Kidney glomerular epithelial cell (primary cell): ENCODE measurements at regions not wholly inside any gene's neighbourhood (a gene's known extent, or its start where the extent isn't known, plus 50 kb on each side); places are given as distances from the start of the nearest gene placed in this dataset.

Experiments
- DNase-seq: peaks from one replicate; lab custom pipeline; 2025; lab: John Stamatoyannopoulos, UW

GRCh38 chr16:49023050-49023449 is 258.6 kb downstream of the CBLN1 start:
- DNase-seq, result peak; percentile 68

DNA sequence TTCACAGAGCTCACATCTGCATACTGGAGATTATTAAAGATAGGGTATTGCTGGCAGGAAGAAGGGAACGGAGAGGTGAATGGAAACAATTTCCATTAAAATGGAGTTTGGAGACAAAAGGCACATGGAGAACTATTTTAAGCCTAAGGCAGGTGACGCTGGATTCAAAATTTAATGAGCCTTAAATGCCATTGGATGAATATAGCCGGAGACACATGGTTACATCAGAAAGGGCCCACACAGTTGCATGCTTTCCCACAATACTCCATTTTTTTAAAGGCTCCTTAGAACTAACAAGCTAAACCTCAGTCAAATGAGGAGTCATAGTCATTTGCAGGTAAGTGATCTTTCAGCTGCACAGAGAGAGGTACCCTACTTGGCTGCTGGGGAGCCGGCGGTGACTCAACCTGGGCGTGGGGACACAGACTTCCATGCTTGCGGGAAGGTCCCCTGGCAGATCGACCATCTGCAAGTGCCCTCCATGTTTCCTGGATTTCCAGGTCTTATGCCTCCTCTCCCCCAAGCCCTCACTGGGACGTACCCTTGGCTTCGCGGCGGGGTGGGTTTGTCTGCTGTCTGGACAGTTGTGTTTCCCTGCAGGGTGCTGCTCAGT is 259.2 kb downstream of the CBLN1 start:
- no peak for DNase-seq

DNA sequence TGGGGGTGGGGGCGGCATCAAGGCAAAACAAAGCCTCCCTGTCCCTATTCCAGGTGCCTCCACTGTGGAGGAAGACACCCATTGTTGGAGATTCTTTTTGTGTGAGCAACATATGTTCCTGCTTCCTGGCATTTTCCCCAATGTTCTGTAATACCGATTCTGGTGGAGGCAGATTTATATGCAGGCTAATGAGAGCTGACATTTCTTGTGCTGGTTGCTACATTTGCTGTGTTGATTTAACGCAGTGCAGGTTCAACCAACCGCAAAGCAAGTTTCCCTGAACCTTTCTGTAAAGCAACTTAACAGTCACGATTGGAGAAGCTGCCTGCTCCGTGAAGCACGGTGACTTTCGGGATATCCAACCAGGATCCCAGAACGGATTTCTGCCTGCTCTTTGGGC is 260.5 kb downstream of the CBLN1 start:
- peak; percentile 76 for DNase-seq

DNA sequence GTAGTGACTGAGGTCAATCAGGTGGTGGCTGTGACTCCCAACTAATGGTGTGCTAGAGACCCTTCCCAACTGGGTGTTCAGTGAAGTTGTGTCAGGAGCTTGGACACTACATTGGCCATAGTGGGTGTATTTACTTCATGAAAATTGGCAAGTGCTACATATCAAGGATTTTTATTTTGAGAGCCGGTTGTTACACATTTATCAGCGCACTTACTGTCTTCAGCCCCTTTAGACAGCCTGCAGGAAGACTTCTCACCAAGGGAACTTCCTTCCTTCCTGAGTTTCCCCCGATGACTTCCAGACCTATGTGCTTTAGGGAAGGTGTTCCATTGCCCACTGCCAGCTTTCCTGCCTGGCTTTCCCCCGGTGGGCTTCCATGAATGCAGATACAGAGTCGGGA is 261.2 kb downstream of the CBLN1 start:
- no peak for DNase-seq

DNA sequence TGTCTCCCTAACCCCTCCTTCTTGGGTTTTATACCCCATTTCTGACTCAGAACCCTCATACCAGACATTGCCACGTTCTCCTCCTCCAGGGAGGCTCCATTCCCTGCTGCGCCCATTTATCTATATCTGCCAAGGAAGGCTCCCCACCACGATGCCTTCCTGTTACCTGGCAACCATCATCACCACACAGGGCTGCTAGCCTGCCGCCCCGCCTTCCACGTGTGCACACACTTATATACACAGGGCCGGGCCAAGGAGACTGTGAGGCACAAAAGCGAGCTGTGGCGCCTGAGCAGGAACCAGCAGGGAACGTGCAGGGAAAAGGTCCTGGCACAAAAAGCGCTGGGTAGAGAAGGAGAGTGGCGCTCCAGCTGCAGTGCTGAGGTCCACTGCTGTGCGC is 261.8 kb downstream of the CBLN1 start:
- no peak for DNase-seq

GRCh38 chr16:49019081-49019633 is 262.5 kb downstream of the CBLN1 start:
- DNase-seq, result peak; percentile 80

DNA sequence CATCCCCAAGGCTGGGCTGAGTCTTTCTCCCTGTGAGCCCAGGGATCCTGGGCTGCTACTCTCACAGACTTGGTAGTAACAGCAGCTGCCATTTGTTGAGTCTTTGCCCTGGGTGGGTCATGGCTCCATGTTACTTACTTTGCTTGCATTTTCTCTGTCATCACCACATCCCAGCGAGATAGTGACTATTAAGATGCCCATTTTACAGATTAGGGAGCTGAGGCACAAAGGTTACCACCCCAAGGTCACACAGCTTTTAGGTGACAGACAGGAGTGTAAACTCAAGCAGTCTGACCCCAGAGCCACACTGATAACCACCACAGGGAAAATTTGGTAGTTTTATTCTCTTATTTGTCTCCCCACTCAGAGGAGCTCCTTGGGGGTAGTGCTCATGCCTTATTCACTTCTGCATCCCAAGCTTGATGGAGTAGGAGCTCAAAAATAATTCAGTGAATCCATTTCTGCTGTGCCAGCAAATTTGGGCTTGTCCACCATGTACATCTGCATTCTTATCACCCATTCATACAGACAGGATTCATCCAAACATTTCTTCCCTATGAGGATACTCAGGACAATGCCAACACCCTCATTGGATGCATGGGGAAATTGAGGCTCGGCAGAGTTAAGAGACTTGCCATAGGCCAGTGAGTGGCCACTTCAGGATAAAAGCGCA is 263.2 kb downstream of the CBLN1 start:
- no peak for DNase-seq

DNA sequence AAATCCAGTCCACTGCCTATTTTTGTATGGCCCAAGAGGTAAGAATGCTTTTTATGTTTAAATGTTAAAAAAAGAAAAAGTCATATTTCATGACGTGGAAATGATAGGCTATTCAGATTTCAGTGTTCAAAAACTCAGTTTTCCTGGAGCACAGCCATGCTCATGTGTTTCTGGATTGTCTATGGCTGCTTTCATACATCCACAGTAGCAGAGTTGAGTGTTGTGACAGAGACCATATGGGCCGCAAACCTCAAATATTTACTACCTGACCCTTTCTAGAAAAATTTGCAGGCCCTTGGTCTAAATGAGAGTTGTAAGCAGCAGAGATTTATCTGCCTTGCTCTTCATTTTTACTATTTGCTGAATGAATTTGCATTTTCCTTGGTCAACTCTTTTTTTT is 264.1 kb downstream of the CBLN1 start:
- DNase-seq, result no peak

DNA sequence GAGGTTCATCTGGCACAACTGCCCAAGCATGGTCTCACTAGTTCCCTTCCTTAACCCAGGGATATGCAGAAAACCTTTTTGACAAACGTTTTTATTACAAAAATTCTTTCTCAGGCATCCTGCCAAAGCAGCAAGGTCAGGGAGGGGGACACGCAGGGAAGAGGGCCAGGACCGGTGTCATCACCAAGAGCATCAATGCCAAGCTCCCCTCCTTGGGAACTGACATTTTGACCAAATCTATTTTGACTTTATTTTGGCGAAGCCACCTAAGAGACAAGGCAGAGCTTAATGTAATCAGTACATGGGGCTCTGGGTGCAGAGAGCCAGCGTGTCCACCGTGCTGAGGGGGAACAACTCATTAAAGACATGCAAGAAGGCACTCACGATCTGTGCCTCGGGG is 265.2 kb downstream of the CBLN1 start:
- no peak for DNase-seq

DNA sequence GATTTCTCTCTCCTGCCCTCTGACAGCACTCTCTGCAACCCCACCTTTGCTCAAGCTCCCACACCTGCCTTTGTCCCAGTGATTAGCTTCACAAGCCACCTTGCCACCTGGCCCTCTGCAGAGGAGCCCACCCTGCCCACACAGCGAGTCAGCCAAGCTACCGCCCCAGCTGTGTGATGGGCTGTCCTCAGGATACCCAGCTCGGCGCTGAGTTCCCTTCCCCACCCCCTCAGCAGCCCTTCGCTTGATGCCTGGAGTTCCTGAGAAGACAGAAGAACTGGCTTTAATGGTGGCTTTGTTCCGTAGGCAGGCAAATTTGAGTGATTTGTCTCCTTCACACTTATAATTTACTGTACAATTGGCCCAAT is 266.4 kb downstream of the CBLN1 start:
- DNase-seq, result no peak

DNA sequence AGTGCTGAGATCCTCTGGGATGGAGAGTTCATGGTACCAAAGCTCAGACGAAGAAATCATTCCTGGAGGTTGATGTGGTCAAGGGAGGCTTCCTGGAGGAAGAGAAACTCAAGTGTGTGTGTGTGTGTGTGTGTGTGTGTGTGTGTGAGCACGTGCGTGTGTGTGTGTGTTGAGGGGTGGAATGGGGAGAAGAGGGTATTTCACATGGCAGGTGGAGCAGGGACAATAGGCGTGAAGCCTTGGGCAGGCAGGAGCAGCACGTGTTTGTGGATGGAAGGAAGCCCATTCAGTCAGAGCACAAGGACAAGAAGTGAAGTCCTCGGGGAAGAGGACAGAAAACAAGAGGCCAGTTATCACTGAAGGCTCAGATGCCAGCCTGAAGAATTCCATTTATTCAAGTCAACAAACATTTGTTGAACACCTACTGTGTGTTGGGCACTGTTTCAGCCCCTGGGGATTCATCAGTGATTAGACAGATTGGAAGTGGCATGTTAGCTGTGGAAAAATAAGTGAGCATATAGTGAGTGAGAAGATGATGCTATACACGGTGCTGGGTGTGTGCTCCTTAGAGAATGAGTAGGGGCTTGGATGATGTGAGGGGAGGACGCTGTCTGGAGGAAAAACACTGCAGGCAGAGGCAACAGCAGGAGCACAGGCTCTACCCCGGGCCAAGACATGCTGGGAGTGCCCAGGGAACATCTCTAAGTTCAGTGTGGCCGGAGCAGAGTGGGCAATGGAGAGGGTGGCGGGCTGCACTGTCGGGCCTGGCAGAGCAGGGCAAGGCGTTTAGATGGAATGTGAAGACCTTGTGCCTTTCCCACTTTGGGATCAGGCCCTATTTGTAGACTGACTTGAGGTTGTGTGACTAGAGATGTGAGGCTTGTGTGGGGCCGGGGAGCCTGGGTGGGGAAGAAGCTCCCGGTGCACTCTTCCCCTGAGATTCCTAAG is 267.1 kb downstream of the CBLN1 start:
- no peak for DNase-seq

GRCh38 chr16:49013727-49014080 is 267.9 kb downstream of the CBLN1 start:
- no peak for DNase-seq

- no peak for DNase-seq
Measured at GRCh38 chr16:49012961-49013726, 268.5 kb downstream of the CBLN1 start.

- no peak for DNase-seq
Measured at GRCh38 chr16:49011901-49012300, 269.7 kb downstream of the CBLN1 start.

GRCh38 chr16:49010879-49011278 is 270.8 kb downstream of the CBLN1 start:
- no peak for DNase-seq

DNA sequence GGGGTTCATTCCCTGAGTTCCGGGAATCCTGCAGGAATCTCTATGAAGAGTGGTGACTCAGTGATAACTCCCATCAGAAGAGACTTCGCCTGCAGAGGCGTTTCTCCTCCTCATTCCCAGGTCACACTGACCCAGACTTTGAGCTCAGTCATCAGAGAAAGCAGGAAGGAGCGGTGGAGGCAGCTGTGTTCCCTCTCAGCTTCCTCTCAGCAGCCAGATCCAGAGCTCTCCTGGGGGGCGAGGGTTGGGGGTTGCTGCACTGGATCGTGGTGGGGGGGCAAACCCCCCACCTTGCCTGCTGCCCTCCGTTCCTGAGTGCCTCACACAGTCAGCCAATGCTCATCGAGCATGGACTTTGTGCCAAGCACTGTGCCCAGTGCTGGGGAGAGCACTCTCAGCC is 271.2 kb downstream of the CBLN1 start:
- no peak for DNase-seq

GRCh38 chr16:49009204-49009603 is 272.4 kb downstream of the CBLN1 start:
- DNase-seq, result no peak

- DNase-seq, result no peak
Measured at GRCh38 chr16:49003992-49004391, 277.6 kb downstream of the CBLN1 start.

DNA sequence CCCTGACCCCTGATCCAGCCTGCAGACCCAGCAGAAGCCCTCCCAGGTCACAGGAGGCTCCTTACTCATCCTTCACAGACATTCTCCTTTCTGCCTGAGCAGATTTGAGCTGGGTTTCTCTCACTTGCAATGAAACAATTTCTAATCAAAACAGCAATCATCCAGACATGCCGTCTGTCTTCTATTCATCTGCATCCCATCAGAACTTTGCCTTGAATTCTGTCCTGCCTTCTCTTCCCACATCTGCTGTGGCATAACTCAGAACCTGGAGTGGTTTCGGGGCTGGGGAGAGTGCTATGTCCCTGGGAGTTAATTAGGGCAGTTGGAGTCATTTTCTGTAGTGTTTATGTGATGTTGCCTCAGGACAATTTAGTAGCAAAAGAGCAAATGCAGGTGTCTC is 278.6 kb downstream of the CBLN1 start:
- DNase-seq, result peak; percentile 34

GRCh38 chr16:49000594-49000993 is 281.0 kb downstream of the CBLN1 start:
- no peak for DNase-seq

- no peak for DNase-seq
Measured at GRCh38 chr16:48999508-48999907, 282.1 kb downstream of the CBLN1 start.

DNA sequence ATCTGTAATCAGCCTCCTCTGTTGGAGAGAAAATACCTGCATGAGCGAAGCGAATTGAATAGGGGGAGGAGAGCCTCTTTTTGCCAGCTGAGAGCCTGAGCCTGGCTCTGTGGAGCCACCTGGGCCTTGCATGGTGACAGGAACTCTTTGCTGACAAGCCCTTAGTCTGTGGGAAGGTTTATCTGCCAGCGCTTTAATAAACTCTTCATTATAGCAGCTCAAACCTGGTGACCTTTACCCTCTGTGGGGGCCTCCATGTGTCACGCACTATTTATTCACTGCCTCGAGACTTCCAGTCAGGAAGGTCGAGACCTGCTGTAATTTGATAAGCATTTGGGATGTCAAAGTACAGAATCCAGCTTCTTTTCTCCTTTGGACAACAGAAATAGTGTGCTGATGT is 282.6 kb downstream of the CBLN1 start:
- no peak for DNase-seq
